Parathyroid adenoma (tissue), 2 donors: ENCODE measurements at regions not wholly inside any gene's neighbourhood (a gene's known extent, or its start where the extent isn't known, plus 50 kb on each side); places are given as distances from the start of the nearest gene placed in this dataset.

Source experiments
- H2AFZ ChIP-seq: fragments of 300-600 bp; sonication (generic); one replicate; pipeline ENCODE4 v1.7.0; 2017; ENCODE audit warnings: antibody characterized with exemption, mild to moderate bottlenecking
- H3K27ac ChIP-seq: fragments of 300-600 bp; sonication (generic); one replicate; pipeline ENCODE4 v1.7.0; 2017
- H3K27me3 ChIP-seq: fragments of 300-600 bp; sonication (generic); one replicate; pipeline ENCODE4 v1.7.0; 2017; ENCODE audit warnings: low read length; ENCODE audit not compliant: control insufficient read depth, insufficient read depth
- H3K36me3 ChIP-seq: fragments of 300-600 bp; sonication (generic); one replicate; pipeline ENCODE4 v1.7.0; 2017; ENCODE audit warnings: low read length; ENCODE audit not compliant: control insufficient read depth, insufficient read depth
- H3K4me1 ChIP-seq: fragments of 300-600 bp; sonication (generic); one replicate; pipeline ENCODE4 v1.7.0; 2017; ENCODE audit warnings: control low read depth
- H3K4me2 ChIP-seq: fragments of 300-600 bp; sonication (generic); one replicate; pipeline ENCODE4 v1.7.0; 2017; ENCODE audit warnings: low read length
- H3K4me3 ChIP-seq: fragments of 300-600 bp; sonication (generic); one replicate; pipeline ENCODE4 v1.7.0; 2017; ENCODE audit warnings: low read depth, low read length
- H3K79me2 ChIP-seq: fragments of 300-600 bp; sonication (generic); one replicate; pipeline ENCODE4 v1.7.0; 2017; ENCODE audit warnings: control low read depth
- H3K9ac ChIP-seq: fragments of 300-600 bp; sonication (generic); one replicate; pipeline ENCODE4 v1.7.0; 2017; ENCODE audit warnings: mild to moderate bottlenecking
- H3K9me3 ChIP-seq: fragments of 300-600 bp; sonication (generic); one replicate; pipeline ENCODE4 v1.7.0; 2017; ENCODE audit warnings: low read length; ENCODE audit not compliant: control insufficient read depth
- TF ChIP-seq, protein P1 (sequence below): fragments of 300-600 bp; sonication (generic); IDR thresholded peaks from one replicate; pipeline ENCODE4 v1.7.0; 2017; ENCODE audit warnings: antibody characterized with exemption, mild to moderate bottlenecking
- donor health status: primary hyperparathyroidism.

DNA sequence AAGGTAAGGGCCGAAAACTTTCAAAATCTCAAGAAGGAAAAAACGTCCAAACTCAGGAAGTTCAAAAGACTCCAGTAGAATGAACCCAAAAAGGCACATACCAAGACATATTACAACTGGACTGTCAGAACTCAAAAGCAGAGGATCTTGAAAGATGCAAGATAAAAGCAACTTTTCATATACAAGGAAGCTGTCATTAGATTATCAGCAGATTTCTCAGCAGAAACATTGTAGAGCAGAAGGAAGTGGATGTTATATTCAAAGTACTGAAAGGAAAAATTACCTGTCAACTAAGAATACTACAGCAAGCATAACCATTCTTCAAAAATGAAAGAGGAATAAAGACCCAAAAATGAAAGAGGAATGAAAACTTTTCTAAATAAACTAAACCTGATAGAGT is 224.9 kb downstream of the FAT4 start:
- TF ChIP-seq, protein P1, sequence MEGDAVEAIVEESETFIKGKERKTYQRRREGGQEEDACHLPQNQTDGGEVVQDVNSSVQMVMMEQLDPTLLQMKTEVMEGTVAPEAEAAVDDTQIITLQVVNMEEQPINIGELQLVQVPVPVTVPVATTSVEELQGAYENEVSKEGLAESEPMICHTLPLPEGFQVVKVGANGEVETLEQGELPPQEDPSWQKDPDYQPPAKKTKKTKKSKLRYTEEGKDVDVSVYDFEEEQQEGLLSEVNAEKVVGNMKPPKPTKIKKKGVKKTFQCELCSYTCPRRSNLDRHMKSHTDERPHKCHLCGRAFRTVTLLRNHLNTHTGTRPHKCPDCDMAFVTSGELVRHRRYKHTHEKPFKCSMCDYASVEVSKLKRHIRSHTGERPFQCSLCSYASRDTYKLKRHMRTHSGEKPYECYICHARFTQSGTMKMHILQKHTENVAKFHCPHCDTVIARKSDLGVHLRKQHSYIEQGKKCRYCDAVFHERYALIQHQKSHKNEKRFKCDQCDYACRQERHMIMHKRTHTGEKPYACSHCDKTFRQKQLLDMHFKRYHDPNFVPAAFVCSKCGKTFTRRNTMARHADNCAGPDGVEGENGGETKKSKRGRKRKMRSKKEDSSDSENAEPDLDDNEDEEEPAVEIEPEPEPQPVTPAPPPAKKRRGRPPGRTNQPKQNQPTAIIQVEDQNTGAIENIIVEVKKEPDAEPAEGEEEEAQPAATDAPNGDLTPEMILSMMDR, result no peak
- no peaks in the 10 kb centered on the region for H3K9me3 ChIP-seq
- H3K36me3 ChIP-seq, result no peaks in the 10 kb centered on the region
- no peak overlapping the region for H3K27ac ChIP-seq
- H3K4me3 ChIP-seq, result no peak overlapping the region
- H2AFZ ChIP-seq, result no peak overlapping the region
- H3K27me3 ChIP-seq, result no peaks in the 10 kb centered on the region
- no peak overlapping the region for H3K9ac ChIP-seq
- H3K79me2 ChIP-seq, result no peaks in the 10 kb centered on the region
- H3K4me2 ChIP-seq, result no peak overlapping the region
- no peaks in the 10 kb centered on the region for H3K4me1 ChIP-seq

DNA sequence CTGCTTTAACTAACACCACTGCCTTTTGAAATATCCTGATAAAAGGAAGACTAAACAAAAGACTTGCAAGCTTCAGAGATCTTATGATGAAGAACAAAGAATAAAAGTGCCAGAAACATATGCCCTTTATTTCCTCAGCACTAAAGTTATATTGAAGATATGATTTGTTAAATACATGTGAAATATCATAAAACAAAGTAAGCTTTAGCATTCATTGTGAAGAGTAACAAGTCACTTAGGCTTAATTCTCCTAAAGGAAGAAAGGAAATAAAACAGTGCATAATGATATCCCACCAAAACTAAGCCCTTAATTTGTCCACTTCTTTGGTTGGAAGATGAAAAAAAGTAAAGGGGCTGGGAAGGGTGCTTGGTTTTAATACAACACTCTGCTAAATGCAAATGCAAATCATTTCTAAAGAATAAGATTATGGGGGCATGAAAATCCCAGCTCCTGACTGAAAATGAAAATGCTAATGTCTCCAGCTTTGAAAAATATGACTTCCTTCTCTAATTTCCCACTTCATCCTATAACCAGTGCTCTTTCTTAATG is 227.2 kb downstream of the FAT4 start:
- TF ChIP-seq, protein P1, result no peak

DNA sequence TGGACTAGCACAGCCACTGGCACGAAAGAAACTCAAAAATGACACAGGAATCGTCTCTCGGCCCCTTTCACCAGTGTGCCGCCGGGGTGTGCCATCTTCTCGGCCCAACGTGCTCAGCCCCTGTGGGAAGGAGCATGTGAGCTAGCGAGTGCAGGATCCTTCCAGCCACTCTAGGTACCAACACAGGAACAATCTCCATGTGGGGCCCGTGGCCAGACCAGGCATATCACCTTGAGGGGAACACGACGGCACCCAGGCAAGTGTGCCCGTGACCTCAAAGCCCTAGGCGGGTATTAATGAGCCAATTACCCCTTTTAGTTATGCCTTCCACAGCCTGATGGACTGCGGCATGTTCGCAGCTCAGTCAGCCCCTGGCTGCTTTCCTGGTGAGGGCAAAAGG is 231.5 kb downstream of the FAT4 start:
- Histone ChIP-seq H3K9ac (no peak overlapping the region), H3K4me1 (no peaks in the 10 kb centered on the region), H3K27me3 (no peaks in the 10 kb centered on the region), H3K9me3 (no peaks in the 10 kb centered on the region), H3K4me2 (no peak overlapping the region), H3K4me3 (no peak overlapping the region), H3K36me3 (no peaks in the 10 kb centered on the region), H2AFZ (no peak overlapping the region), H3K79me2 (no peaks in the 10 kb centered on the region), H3K27ac (no peak overlapping the region)
- TF ChIP-seq, protein P1, result no peak

More for the DNA sequence above, 227.2 kb downstream of the FAT4 start:
- Histone ChIP-seq H3K9me3 (no peaks in the 10 kb centered on the region), H3K4me3 (no peak overlapping the region), H3K4me1 (no peaks in the 10 kb centered on the region), H3K4me2 (no peak overlapping the region), H3K79me2 (no peaks in the 10 kb centered on the region), H3K27ac (no peak overlapping the region), H2AFZ (no peak overlapping the region), H3K9ac (no peak overlapping the region), H3K36me3 (no peaks in the 10 kb centered on the region), H3K27me3 (no peaks in the 10 kb centered on the region)

DNA sequence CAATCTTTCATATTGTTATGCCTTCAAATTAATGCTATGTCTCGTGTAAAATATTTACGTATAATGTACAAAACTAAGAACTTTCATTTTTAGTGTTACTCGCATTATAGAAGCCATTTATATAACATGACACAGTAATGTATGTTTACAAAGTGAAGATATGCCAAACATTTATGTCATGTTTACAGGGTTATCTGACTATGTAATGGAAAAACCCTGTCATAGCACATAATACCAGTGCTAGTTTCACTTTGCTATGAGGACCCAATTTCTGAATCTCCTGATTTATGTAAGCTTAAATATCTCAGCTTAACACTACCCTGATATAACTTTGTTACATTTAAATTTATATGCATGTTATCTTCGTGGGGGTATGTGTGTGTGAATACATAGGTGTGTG is 233.1 kb downstream of the FAT4 start:
- no peaks in the 10 kb centered on the region for H3K36me3 ChIP-seq
- no peak overlapping the region for H3K4me2 ChIP-seq
- H3K27me3 ChIP-seq, result no peaks in the 10 kb centered on the region
- H3K9ac ChIP-seq, result no peak overlapping the region
- no peak overlapping the region for H3K27ac ChIP-seq
- no peaks in the 10 kb centered on the region for H3K79me2 ChIP-seq
- H3K4me1 ChIP-seq, result no peaks in the 10 kb centered on the region
- no peak overlapping the region for H3K4me3 ChIP-seq
- no peaks in the 10 kb centered on the region for H3K9me3 ChIP-seq
- no peak overlapping the region for H2AFZ ChIP-seq
- TF ChIP-seq, protein P1, result no peak

DNA sequence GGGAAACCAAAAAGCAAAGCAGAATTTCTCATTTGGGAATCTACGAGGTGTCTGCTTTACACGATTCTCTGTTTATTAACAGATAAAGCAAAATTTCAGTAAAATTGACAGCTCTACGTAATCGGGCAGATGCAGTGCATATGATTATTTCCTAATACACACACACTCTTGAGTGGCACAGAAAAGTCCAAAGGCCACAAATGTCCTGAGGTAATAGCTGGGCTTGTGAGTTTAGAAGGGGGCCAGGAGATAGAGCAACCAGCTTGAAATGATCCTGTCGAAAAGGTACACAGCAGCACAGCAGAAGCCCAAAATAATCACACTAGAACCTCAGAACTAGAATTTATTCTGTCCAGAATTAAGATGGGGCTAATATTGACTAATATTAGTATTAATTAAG is 236.0 kb downstream of the FAT4 start:
- no peak overlapping the region for H3K4me2 ChIP-seq
- TF ChIP-seq, protein P1, result no peak
- H3K4me1 ChIP-seq, result no peaks in the 10 kb centered on the region
- no peak overlapping the region for H3K4me3 ChIP-seq
- no peaks in the 10 kb centered on the region for H3K36me3 ChIP-seq
- no peaks in the 10 kb centered on the region for H3K9me3 ChIP-seq
- H3K27me3 ChIP-seq, result no peaks in the 10 kb centered on the region
- no peak overlapping the region for H3K27ac ChIP-seq
- no peaks in the 10 kb centered on the region for H3K79me2 ChIP-seq
- H2AFZ ChIP-seq, result no peak overlapping the region
- H3K9ac ChIP-seq, result no peak overlapping the region
